Calu3 (cell line): ENCODE measurements at regions not wholly inside any gene's neighbourhood (a gene's known extent, or its start where the extent isn't known, plus 50 kb on each side); places are given as distances from the start of the nearest gene placed in this dataset.

Experiments
- BruUV-seq: library from RNA; stranded (reverse); fragments of 400-500 nt; replicated peaks from 2 replicates; lab custom pipeline; 2021; lab: Mats Ljungman, UMichigan
- CTCF ChIA-PET: fragments of 300-600 bp; sonication (Branson Sonifier 250); formaldehyde crosslinking; loops from one replicate; lab custom pipeline; 2022; ENCODE audit warnings: antibody characterized with exemption; lab: Charles Lee
- DNase-seq: peaks from one replicate; pipeline ENCODE4 v3.0.0; 2022
- H3K27ac Mint-ChIP-seq: one replicate; pipeline ENCODE4 v1.8.0; 2022; ENCODE audit warnings: mixed read lengths; ENCODE audit not compliant: unreplicated experiment
- H3K27me3 Mint-ChIP-seq: one replicate; pipeline ENCODE4 v1.8.0; 2022; ENCODE audit warnings: mixed read lengths; ENCODE audit not compliant: unreplicated experiment
- H3K36me3 Mint-ChIP-seq: one replicate; pipeline ENCODE4 v1.8.0; 2022; ENCODE audit warnings: mild to moderate bottlenecking, moderate library complexity, mixed read lengths; ENCODE audit not compliant: insufficient read depth, unreplicated experiment
- H3K4me1 Mint-ChIP-seq: one replicate; pipeline ENCODE4 v1.8.0; 2022; ENCODE audit warnings: mild to moderate bottlenecking, low read depth, mixed read lengths; ENCODE audit not compliant: unreplicated experiment
- H3K4me3 Mint-ChIP-seq: one replicate; pipeline ENCODE4 v1.8.0; 2022; ENCODE audit warnings: mild to moderate bottlenecking, low read depth, moderate library complexity, mixed read lengths; ENCODE audit not compliant: unreplicated experiment
- H3K9me3 Mint-ChIP-seq: one replicate; pipeline ENCODE4 v1.8.0; 2022; ENCODE audit warnings: low read depth, mixed read lengths; ENCODE audit not compliant: unreplicated experiment
- CTCF ChIP-seq: fragments of 200-600 bp; IDR thresholded peaks from one replicate; pipeline ENCODE4 v1.8.0; 2022; ENCODE audit warnings: antibody characterized with exemption; ENCODE audit not compliant: unreplicated experiment
- intact Hi-C: fragments of 100-400 bp; cut with micrococcal nuclease; formaldehyde crosslinking; loops from one replicate; pipeline ENCODE4 v1.10.0; 2022; ENCODE audit not compliant: unreplicated experiment

DNA sequence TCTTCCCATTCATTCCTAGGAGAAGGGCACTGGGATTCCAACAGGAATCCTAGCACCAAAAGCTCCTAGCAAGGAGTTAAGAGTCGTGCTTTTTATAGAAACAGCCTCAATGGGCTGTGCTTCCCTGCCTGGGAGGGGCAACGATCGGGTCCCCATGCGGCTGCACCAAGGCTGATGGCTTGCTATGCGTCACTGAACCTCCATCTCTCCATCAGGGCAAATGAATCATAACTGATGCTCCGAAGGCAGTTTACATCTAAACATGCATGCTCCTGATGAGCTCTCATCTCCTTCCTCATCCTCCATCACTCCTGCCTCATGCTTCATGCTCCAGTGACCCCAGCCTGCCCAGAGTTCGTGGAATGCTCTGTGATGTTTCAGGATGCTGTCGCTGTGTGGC lies 270.5 kb downstream of the FOXL1 start:
- H3K4me3 Mint-ChIP-seq = no peak overlapping the region
- H3K27ac Mint-ChIP-seq = no peak overlapping the region
- peaks cover 52% of the 10 kb centered on the region for H3K27me3 Mint-ChIP-seq
- no peaks in the 10 kb centered on the region for H3K9me3 Mint-ChIP-seq
- BruUV-seq = no TSS peak
- intact Hi-C loops = no loop called here
- TF ChIP-seq CTCF = no peak
- H3K4me1 Mint-ChIP-seq = no peaks in the 10 kb centered on the region
- no peak for DNase-seq
- peaks cover 5% of the 10 kb centered on the region for H3K36me3 Mint-ChIP-seq
- CTCF ChIA-PET = interaction anchor here (0.6 kb wide), 2 partner anchors 214 to 728 kb away, joined by 3 to 5 read pairs; no protein-coding TSS in a partner anchor

GRCh38 chr16:86850670-86851069 lies 272.3 kb downstream of the FOXL1 start:
- Mint-ChIP-seq H3K36me3 (no peaks in the 10 kb centered on the region), H3K4me1 (no peaks in the 10 kb centered on the region), H3K27ac (no peak overlapping the region), H3K4me3 (no peak overlapping the region), H3K9me3 (no peaks in the 10 kb centered on the region), H3K27me3 (peaks cover 51% of the 10 kb centered on the region)
- no peak for DNase-seq
- CTCF ChIA-PET = no interaction called here
- no peak for TF ChIP-seq CTCF
- intact Hi-C loops = no loop called here
- BruUV-seq = no TSS peak

GRCh38 chr16:86852135-86852534 lies 273.8 kb downstream of the FOXL1 start:
- no peak overlapping the region for H3K4me3 Mint-ChIP-seq
- no peaks in the 10 kb centered on the region for H3K9me3 Mint-ChIP-seq
- no TSS peak for BruUV-seq
- CTCF ChIA-PET = no interaction called here
- TF ChIP-seq CTCF = no peak
- peaks cover 37% of the 10 kb centered on the region for H3K27me3 Mint-ChIP-seq
- no peaks in the 10 kb centered on the region for H3K36me3 Mint-ChIP-seq
- no peak for DNase-seq
- intact Hi-C loops = no loop called here
- H3K27ac Mint-ChIP-seq = no peak overlapping the region
- no peaks in the 10 kb centered on the region for H3K4me1 Mint-ChIP-seq

DNA sequence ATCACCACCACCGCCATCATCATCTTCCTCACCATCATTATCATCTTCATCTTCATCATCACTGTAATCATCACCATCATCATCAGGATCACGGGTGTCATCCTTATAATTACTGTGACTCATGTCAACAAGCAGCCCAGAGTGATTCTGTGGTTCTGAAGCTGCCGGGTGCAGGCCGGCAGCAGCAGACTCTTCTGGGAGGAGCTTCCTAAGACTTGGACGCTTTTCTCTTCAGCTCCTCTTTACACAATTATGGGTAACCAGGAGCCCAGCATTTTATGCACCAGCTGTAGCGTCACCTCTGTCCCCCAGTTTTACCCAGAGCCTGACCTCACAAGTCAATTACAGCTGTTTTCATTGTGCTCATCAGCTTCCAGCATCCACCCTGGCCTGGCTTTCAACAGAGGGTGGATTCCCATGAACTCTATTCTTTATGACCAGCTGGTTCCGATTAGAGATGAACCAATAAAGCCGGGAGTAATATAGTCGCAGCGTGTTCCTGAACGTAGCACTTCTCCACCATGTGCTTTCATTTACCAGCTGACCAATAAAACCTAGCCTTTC lies 275.8 kb downstream of the FOXL1 start:
- H3K27ac Mint-ChIP-seq = no peak overlapping the region
- no peak for DNase-seq
- CTCF ChIA-PET = interaction anchor here (0.6 to 1.4 kb wide), 2 partner anchors 14 to 361 kb away, joined by 3 read pairs; no protein-coding TSS in a partner anchor
- no peak for TF ChIP-seq CTCF
- H3K27me3 Mint-ChIP-seq = peaks cover 17% of the 10 kb centered on the region
- no TSS peak for BruUV-seq
- intact Hi-C loops = no loop called here
- no peaks in the 10 kb centered on the region for H3K36me3 Mint-ChIP-seq
- H3K9me3 Mint-ChIP-seq = no peaks in the 10 kb centered on the region
- H3K4me1 Mint-ChIP-seq = no peaks in the 10 kb centered on the region
- H3K4me3 Mint-ChIP-seq = no peak overlapping the region
